Activated T-cell treated with anti-CD3 and anti-CD28 coated beads for 1 hour (primary cell): ENCODE measurements at regions not wholly inside any gene's neighbourhood (a gene's known extent, or its start where the extent isn't known, plus 50 kb on each side); places are given as distances from the start of the nearest gene placed in this dataset.
"Not testable (repeated sequence)": the region's sequence is repeated elsewhere in the genome, so short reads cannot be mapped to it uniquely, and the experiment has no call there.

Source experiments
- DNase-seq: peaks from one replicate; pipeline ENCODE4 v3.0.0-alpha.2; 2020; ENCODE audit warnings: low read depth

DNA sequence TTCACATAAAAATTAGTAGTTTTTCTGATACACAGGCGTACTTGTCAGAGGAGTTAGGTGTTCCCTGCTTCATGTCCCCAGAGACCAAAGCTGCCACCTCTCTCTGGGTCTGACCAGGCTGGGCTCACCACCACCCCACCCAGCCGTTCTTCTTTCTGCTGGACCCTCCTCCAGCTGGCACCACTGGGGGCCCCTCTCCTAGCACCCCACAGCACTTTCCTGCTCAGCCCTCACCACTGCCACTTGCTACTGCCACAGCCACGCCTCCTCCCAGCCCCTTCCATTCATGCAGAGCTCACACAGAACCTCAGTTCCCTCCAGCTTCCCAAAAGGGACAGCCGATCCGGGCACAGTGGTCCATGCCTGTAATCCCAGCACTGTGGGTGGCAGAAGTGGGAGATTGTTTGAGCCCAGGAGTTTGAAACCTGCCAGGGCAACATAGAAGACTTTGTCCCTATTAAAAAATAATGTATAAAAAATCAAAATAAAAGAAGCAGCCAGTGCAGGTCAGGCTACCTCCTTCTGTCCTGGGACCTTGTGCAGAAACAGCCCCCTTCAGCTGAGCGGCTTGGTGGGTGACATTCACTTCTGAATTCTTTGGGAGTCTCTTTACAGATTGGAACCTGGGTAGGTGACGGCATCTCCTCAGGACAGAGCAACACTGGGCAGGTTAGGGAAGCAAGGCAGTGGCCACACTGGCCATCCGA is 208.3 kb downstream of the TOMM20 start:
- DNase-seq, result no peak

GRCh38 chr1:234918961-234919761 is 209.5 kb downstream of the TOMM20 start:
- DNase-seq, result no peak

- DNase-seq, result no peak
Measured at GRCh38 chr1:234918181-234918841, 210.3 kb downstream of the TOMM20 start.

DNA sequence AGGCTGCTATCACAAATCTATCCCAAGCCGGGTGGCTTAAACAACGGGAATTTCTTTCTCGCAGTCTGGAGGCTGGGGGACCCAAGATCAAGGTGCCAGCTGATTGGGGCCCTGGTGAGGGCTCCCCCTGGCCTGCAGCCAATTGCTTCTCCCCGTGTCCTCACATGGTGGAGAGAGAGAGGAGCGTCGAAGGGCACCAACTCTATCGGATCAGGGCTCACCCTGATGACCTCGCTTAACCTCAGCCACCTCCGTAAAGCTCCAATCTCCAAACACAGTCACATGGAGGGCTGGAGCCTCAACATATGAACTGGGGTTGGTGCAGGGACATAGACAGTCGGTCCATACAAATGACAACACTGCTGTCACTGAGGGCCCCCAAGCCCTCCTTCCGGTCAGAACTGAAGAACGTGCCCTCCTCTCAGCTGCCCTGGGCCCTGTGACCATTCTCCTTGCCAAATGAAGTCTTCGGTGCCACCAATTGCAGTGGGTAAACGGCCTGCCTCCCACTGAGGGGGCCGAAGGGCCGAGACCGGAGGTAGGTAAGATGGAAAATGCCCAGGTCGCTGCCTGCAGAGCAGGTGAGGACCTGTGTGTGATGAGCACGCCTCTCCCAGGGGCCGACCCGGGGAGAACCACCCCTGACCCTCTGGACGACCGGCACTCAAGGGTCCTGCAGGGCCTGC is 211.0 kb downstream of the TOMM20 start:
- no peak for DNase-seq

DNA sequence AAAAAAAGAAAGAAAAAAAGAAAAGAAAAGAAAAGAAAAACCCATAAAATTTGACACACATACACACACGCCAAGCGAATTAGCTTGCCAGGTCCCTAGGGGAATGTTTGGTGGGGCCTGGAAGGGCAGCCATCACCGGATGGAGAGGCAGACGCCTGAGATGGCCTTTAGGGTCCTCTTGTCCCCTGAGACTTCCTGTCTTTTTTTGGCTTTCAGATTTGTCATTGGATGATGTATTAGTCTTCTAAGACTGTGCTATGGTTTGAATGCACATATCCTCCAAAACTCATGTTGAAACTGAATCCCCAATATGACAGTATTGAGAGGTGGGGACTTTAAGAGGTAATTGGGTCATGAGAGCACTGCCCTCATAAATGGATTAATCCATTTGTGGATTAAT is 211.8 kb downstream of the TOMM20 start:
- no peak for DNase-seq

GRCh38 chr1:234915924-234916675 is 212.5 kb downstream of the TOMM20 start:
- no peak for DNase-seq

DNA sequence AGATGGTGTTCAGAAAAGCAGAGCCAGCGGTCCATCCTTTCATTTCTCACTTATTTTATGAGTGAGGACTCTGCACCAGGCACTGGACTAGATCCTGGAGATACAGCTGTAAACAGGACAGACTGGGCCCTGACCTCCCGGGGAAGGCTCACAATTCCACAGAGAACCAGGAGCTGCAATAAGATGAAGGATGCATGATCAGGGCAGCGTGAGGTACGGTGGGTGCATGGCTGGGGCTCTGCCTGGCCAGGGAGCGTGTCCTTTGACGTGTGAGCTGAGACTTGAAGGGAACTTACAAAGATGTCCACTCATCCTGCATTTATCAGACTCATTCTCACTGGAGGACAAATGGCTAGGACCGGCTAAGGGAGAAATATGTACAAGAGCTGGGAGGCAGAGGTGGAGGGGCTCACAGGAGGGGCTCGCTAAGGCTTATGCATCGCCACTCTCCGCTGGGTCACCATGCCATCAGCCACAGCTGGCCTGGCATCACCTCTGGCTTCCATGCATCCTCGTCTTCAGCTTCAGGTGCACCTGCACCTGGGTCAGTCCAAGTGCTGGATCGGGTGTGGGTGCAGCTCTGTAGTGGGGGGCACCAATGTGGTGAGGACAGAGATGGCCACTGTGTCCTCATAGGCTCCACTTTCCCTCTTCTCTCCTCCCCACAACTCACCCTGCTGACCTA is 213.9 kb downstream of the TOMM20 start:
- no peak for DNase-seq

GRCh38 chr1:234913771-234914170 is 214.9 kb downstream of the TOMM20 start:
- no peak for DNase-seq

- DNase-seq, result no peak
Measured at GRCh38 chr1:234913278-234913649, 215.4 kb downstream of the TOMM20 start.

DNA sequence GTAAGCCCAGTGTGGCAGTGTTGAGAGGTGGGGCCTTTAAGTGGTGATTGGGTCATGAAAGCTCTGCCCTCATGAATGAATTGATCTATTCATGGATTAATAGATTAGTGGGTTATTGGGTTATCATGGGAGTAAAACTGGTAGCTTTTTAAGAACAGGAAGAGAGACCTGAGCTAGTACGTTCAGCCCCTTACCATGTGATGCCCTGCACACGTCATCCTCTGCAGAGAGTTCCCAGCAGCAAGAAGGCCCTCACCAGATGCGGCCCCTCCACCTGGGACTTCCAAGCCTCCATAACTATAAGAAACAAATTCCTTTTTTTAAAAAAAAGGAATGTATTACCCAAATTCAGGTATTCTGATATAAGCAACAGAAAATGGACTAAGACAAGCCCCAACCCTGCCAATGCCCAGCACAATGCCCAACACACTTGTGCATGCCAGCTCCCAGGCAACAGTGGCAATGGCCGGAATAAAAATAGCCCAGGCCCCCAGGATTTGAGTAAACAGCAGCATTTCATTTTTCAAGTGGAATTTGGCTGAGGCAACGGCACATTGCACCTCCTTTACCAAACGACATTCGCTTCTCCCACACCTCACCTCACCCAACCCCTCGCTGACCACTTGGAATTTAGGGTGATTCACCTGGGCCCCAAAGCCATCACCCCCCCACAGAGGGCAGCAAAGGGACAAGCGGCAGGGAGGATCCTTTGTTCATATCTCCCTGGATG is 215.9 kb downstream of the TOMM20 start:
- no peak for DNase-seq

- peak; percentile 31 for DNase-seq
Measured at GRCh38 chr1:234911787-234912186, 216.8 kb downstream of the TOMM20 start.

- DNase-seq, result not testable (repeated sequence)
Measured at GRCh38 chr1:234911136-234911535, 217.5 kb downstream of the TOMM20 start.

DNA sequence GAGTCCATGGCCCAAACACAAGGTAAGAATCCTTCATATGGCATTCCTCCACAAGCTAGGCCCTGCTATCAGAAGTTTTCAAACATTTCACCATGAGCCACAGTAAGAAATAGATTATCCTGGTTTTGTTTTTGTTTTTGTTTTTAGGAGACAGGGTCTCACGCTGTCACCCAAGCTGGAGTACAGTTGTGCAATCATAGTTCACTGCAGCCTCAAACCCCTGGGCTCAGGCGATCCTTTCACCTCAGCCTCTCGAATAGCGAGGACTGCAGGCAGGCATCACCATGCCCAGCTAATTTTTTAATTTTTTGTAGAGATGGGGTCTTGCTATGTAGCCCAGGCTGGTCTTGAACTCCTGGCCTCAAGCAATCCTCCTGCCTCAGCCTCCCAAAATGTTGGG is 218.8 kb downstream of the TOMM20 start:
- DNase-seq, result no peak

GRCh38 chr1:234909307-234909810 is 219.3 kb downstream of the TOMM20 start:
- DNase-seq, result no peak

- no peak for DNase-seq
Measured at GRCh38 chr1:234908571-234908970, 220.1 kb downstream of the TOMM20 start.

DNA sequence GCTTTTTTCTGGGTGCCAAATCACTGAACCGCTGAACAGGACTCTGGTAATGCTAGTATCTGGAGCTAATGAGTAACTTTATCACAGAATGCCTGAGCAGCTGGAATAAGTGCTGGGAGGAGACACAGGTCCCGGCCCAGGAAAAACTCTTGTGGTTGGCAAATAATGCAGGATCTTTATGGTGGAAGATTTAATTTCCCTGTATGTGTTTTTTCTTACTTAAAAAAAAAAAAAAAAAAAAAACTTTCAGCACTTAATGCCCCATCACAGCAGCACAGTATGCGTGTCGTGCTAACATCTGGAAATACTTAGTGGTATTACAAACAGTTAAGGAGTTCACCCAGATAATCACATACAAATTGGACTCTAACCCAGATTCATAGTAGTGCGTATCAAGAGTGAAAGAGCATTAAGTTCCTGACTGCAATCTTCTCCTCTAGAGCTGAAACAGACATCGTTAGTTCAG is 220.7 kb downstream of the TOMM20 start:
- no peak for DNase-seq

GRCh38 chr1:234907208-234907939 is 221.3 kb downstream of the TOMM20 start:
- no peak for DNase-seq

GRCh38 chr1:234906654-234907053 is 222.0 kb downstream of the TOMM20 start:
- DNase-seq, result no peak

DNA sequence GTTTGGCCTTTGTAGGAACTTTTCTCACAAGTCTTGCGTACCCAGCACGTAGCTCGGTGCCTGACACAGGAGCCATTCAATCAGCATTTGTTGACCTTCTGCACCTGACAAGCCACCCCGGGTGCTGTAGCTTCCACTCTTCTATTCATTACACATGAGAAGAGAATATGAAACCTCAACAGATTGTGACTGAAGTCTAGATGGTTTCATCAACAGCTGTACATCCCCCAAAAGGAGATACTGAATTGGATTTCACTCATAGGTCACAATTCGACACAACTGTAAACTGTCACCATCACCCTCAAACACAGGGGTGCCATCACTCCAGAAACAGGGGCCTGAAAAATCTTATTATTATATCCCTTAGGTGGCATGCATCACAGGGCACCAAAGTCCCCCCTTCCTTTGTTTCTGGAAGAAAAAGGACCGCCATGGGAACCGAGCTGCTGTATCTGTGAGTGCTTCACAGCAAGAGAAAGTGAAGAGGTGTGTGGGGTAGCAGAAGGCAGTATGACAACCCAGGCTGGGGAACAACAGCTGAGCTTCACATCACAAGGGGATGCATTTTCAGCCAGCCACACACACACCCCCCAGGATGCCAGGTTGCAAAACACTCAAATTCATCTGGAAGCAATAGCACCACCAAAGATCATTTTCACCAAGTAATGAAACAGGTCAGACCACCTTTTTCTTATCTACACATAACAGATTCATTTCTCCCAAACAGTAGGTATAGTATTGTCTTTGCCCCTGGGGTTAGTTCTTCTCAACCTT is 225.7 kb downstream of the TOMM20 start:
- no peak for DNase-seq
